ENCODE measurements at regions not wholly inside any gene's neighbourhood (a gene's known extent, or its start where the extent isn't known, plus 50 kb on each side); places are given as distances from the start of the nearest gene placed in this dataset.

- TF ChIP-seq CTCF (IDR thresholded peaks at IDR 0.05; ENCODE audit: low read depth, low read length) (no peak), POLR2A (IDR thresholded peaks at IDR 0.05; ENCODE audit: extremely low read depth, insufficient read length) (no peak)
These were observed 166.7 kb downstream of the ALG10 start for GRCh38 chr12:34188974-34189373.
